HCT116 (cell line): ENCODE measurements at regions not wholly inside any gene's neighbourhood (a gene's known extent, or its start where the extent isn't known, plus 50 kb on each side); places are given as distances from the start of the nearest gene placed in this dataset.

Experiments used
- ATAC-seq: fragments of 200-7000 bp; cut with Tn5 transposase; 2 replicates; pipeline ENCODE4 v1.9.1; 2020; ENCODE audit warnings: mild to moderate bottlenecking, moderate library complexity
- BruUV-seq: library from RNA; stranded (reverse); fragments of 400-500 nt; replicated peaks from 2 replicates; lab custom pipeline; 2021; lab: Mats Ljungman, UMichigan
- CTCF ChIA-PET: fragments of 300-600 bp; sonication (Branson Sonifier 250); formaldehyde crosslinking; loops from one replicate; lab custom pipeline; 2021; ENCODE audit warnings: antibody characterized with exemption; lab: Charles Lee
- POLR2A ChIA-PET: fragments of 300-600, 350-600 bp; sonication (Branson Sonifier 250); formaldehyde crosslinking; loops from one replicate; lab custom pipeline; 2021; ENCODE audit warnings: antibody characterized with exemption; lab: Charles Lee
- RAD21 ChIA-PET, 2 experiments: fragments of 300-600 bp; sonication (Branson Sonifier 250); formaldehyde crosslinking; loops; one replicate each; lab custom pipeline; 2023; ENCODE audit warnings: low total read pairs in 2 of 2; ENCODE audit not compliant: uncharacterized antibody in 2 of 2, unreplicated experiment in 2 of 2, low non-redundant PET in 1 of 2; lab: Charles Lee
- DNase-seq: peaks from one replicate; pipeline ENCODE4 v3.0.0-alpha.2; 2010; ENCODE audit warnings: low read depth, low spot score
- H2AFZ ChIP-seq: fragments of 200-600 bp; shearing (Covaris generic), sonication (generic); 2 replicates; pipeline ENCODE4 v1.6.1; 2017; ENCODE audit warnings: low read depth, mixed run types, mixed read lengths, antibody characterized with exemption, low read length; ENCODE audit not compliant: poor library complexity, severe bottlenecking
- H3K27ac ChIP-seq: 2 replicates; pipeline ENCODE4 v1.5.1; 2012; ENCODE audit warnings: low read depth, low read length
- H3K27me3 ChIP-seq: fragments of 200-600 bp; sonication (generic); 2 replicates; pipeline ENCODE4 v1.6.1; 2016; ENCODE audit warnings: mixed run types, low read length, mixed read lengths; ENCODE audit not compliant: insufficient read depth
- H3K36me3 ChIP-seq, 2 experiments: fragments of 200-500 bp in 1 of 2; fragments of 200-600 bp in 1 of 2; sonication (Bioruptor generic) in 1 of 2; sonication (generic) in 1 of 2; 2 replicates each; pipeline versions ENCODE4 v1.5.1 to v1.6.1; 2014 to 2016; ENCODE audit warnings: low read length in 2 of 2, inconsistent platforms in 1 of 2, mixed read lengths in 1 of 2, mixed run types in 1 of 2; ENCODE audit not compliant: insufficient read depth in 2 of 2, control insufficient read depth in 1 of 2
- H3K4me1 ChIP-seq, 2 experiments: fragments of 200-600 bp in 1 of 2; sonication (generic) in 1 of 2; 2 replicates each; pipeline versions ENCODE4 v1.5.1 to v1.6.1; 2012 to 2017; ENCODE audit warnings: low read length in 2 of 2, inconsistent platforms in 1 of 2, mild to moderate bottlenecking in 1 of 2, mixed read lengths in 1 of 2, mixed run types in 1 of 2, moderate library complexity in 1 of 2; ENCODE audit not compliant: insufficient read depth in 2 of 2, control insufficient read depth in 1 of 2
- H3K4me2 ChIP-seq: fragments of 200-600 bp; sonication (generic); 2 replicates; pipeline ENCODE4 v1.6.1; 2017; ENCODE audit warnings: mixed run types, low read length, mixed read lengths
- H3K4me3 ChIP-seq, 2 experiments: fragments of 200-600 bp in 1 of 2; sonication (generic) in 1 of 2; replicated peaks in 1 of 2; 2 replicates each; pipeline ENCODE4 v1.5.1; 2011 to 2016; ENCODE audit warnings: low read length in 2 of 2, control low read depth in 1 of 2, low read depth in 1 of 2, mild to moderate bottlenecking in 1 of 2, mixed read lengths in 1 of 2, mixed run types in 1 of 2
- H3K79me2 ChIP-seq: fragments of 200-600 bp; sonication (generic); 2 replicates; pipeline ENCODE4 v1.6.1; 2017; ENCODE audit warnings: mild to moderate bottlenecking, mixed run types, low read length, moderate library complexity, mixed read lengths; ENCODE audit not compliant: insufficient read depth
- H3K9ac ChIP-seq: fragments of 200-600 bp; sonication (generic); 2 replicates; pipeline ENCODE4 v1.6.1; 2016; ENCODE audit warnings: low read length, mixed read lengths
- H3K9me2 ChIP-seq: fragments of 200-600 bp; sonication (generic), shearing (Covaris generic); 2 replicates; pipeline ENCODE4 v1.6.1; 2017; ENCODE audit warnings: mixed run types, mild to moderate bottlenecking, moderate library complexity; ENCODE audit not compliant: insufficient read depth
- H3K9me3 ChIP-seq, 2 experiments: fragments of 200-500 bp in 1 of 2; fragments of 200-600 bp in 1 of 2; sonication (Bioruptor generic) in 1 of 2; sonication (generic) in 1 of 2; 2 replicates each; pipeline ENCODE4 v1.6.1; 2014 to 2017; ENCODE audit warnings: low read length in 2 of 2, mixed read lengths in 2 of 2, inconsistent platforms in 1 of 2, low read depth in 1 of 2, mild to moderate bottlenecking in 1 of 2, mixed run types in 1 of 2, moderate library complexity in 1 of 2; ENCODE audit not compliant: control insufficient read depth in 1 of 2, insufficient read depth in 1 of 2
- H4K20me1 ChIP-seq: fragments of 200-600 bp; sonication (generic), shearing (Covaris generic); 2 replicates; pipeline ENCODE4 v1.6.1; 2017; ENCODE audit warnings: mixed run types, mild to moderate bottlenecking, moderate library complexity; ENCODE audit not compliant: insufficient read depth
- CEBPB ChIP-seq: IDR thresholded peaks from 2 replicates; pipeline ENCODE4 v1.6.1; 2012; ENCODE audit warnings: low read depth
- JUND ChIP-seq: IDR thresholded peaks from 2 replicates; pipeline ENCODE4 v1.6.1; 2012
- POLR2A ChIP-seq: IDR thresholded peaks from 2 replicates; pipeline ENCODE4 v1.7.0; 2011; ENCODE audit warnings: borderline replicate concordance; ENCODE audit not compliant: insufficient read depth, insufficient read length; ENCODE audit errors: extremely low read depth
- POLR2AphosphoS5 ChIP-seq: IDR thresholded peaks from 2 replicates; pipeline ENCODE4 v1.6.1; 2011; ENCODE audit warnings: mild to moderate bottlenecking, low read depth, low read length, moderate library complexity
- TCF7L2 ChIP-seq: IDR thresholded peaks from 2 replicates; pipeline ENCODE4 v1.7.0; 2011; ENCODE audit warnings: borderline replicate concordance, inconsistent platforms; ENCODE audit not compliant: insufficient read depth, insufficient read length; ENCODE audit errors: extremely low read depth
- intact Hi-C: fragments of 100-400 bp; cut with micrococcal nuclease; formaldehyde crosslinking; loops from 2 replicates; pipeline ENCODE4 v1.10.0; 2022
- TF ChIP-seq, protein P1 (sequence below): IDR thresholded peaks from 2 replicates; pipeline ENCODE4 v1.6.1; 2012
- TF ChIP-seq, protein P2 (sequence below): IDR thresholded peaks from 2 replicates; pipeline ENCODE4 v1.6.1; 2012; ENCODE audit warnings: low read depth
- TF ChIP-seq, protein P3 (sequence below): IDR thresholded peaks from 2 replicates; pipeline ENCODE4 v1.6.1; 2011; ENCODE audit warnings: mild to moderate bottlenecking, low read length, moderate library complexity; ENCODE audit not compliant: insufficient replicate concordance; ENCODE audit errors: extremely low read depth
- TF ChIP-seq, protein P4 (sequence below), 3 experiments: fragments of 200-600 bp in 1 of 3; sonication (generic) in 1 of 3; IDR thresholded peaks in 2 of 3; conservative IDR thresholded peaks in 1 of 3; 2 replicates each; pipeline ENCODE4 v1.5.1; 2012 to 2017; ENCODE audit warnings: low read depth in 2 of 3, low read length in 2 of 3, antibody characterized with exemption in 1 of 3, borderline replicate concordance in 1 of 3, control low read depth in 1 of 3, mild to moderate bottlenecking in 1 of 3, mixed read lengths in 1 of 3, mixed run types in 1 of 3, moderate library complexity in 1 of 3; ENCODE audit not compliant: insufficient read depth in 1 of 3
- TF ChIP-seq, protein P5 (sequence below): IDR thresholded peaks from 2 replicates; pipeline ENCODE4 v1.6.1; 2012

DNA sequence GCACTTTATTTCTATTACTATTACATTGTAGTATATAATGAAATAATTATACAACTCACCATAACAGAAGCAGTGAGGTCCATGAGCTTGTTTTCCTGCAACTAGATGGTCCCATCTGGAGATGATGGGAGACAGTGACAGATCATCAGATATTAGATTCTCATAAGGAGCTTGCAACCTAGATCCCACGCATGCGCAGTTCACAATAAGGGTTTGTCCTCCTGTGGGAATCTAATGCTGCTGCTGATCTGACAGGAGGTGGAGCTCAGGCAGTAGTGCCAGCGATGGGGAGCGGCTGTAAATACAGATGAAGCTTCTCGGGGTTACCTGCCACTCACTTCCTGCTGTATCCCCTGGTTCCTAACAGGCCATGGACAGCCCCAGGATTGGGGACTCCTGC lies 139.5 kb upstream of the TCF21 start (continued):
- TF ChIP-seq, protein P1, sequence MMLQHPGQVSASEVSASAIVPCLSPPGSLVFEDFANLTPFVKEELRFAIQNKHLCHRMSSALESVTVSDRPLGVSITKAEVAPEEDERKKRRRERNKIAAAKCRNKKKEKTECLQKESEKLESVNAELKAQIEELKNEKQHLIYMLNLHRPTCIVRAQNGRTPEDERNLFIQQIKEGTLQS: no peak
- no peak for TF ChIP-seq POLR2AphosphoS5

DNA sequence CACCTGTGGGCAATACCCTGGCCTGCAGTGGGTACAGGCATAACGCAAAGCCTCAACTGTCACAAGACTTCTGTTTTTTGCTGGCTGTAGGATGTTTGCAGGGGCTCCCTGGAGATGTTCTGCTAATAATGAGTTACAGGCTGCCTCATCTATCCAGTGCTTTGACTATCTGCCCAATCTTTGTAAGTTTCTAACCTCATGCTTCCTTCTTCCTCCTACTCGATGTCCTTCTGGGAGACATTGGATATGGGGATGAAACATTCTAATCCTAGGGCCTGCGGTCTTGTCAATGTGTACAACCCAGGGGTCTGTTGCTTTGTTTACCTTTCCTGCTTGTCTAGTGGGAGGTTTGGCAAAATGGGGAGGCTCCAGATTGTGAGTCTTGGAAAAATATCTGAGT lies 136.8 kb upstream of the TCF21 start:
- Histone ChIP-seq H3K9ac (no peak overlapping the region), H3K27me3 (no peaks in the 10 kb centered on the region), H3K27ac (no peak overlapping the region), H3K4me1 (peaks cover 0 to 5% of the 10 kb centered on the region in 2 experiments; a peak in 2 of 4 replicates), H3K79me2 (no peaks in the 10 kb centered on the region), H3K4me3 (no peak overlapping the region), H4K20me1 (no peaks in the 10 kb centered on the region), H3K9me3 (no peaks in the 10 kb centered on the region), H3K9me2 (no peaks in the 10 kb centered on the region)
- BruUV-seq: no TSS peak
- CTCF ChIA-PET: no interaction called here
- TF ChIP-seq, protein P2, sequence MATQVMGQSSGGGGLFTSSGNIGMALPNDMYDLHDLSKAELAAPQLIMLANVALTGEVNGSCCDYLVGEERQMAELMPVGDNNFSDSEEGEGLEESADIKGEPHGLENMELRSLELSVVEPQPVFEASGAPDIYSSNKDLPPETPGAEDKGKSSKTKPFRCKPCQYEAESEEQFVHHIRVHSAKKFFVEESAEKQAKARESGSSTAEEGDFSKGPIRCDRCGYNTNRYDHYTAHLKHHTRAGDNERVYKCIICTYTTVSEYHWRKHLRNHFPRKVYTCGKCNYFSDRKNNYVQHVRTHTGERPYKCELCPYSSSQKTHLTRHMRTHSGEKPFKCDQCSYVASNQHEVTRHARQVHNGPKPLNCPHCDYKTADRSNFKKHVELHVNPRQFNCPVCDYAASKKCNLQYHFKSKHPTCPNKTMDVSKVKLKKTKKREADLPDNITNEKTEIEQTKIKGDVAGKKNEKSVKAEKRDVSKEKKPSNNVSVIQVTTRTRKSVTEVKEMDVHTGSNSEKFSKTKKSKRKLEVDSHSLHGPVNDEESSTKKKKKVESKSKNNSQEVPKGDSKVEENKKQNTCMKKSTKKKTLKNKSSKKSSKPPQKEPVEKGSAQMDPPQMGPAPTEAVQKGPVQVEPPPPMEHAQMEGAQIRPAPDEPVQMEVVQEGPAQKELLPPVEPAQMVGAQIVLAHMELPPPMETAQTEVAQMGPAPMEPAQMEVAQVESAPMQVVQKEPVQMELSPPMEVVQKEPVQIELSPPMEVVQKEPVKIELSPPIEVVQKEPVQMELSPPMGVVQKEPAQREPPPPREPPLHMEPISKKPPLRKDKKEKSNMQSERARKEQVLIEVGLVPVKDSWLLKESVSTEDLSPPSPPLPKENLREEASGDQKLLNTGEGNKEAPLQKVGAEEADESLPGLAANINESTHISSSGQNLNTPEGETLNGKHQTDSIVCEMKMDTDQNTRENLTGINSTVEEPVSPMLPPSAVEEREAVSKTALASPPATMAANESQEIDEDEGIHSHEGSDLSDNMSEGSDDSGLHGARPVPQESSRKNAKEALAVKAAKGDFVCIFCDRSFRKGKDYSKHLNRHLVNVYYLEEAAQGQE: no peak
- no peak for TF ChIP-seq JUND
- TF ChIP-seq CEBPB: no peak
- TF ChIP-seq, protein P3, sequence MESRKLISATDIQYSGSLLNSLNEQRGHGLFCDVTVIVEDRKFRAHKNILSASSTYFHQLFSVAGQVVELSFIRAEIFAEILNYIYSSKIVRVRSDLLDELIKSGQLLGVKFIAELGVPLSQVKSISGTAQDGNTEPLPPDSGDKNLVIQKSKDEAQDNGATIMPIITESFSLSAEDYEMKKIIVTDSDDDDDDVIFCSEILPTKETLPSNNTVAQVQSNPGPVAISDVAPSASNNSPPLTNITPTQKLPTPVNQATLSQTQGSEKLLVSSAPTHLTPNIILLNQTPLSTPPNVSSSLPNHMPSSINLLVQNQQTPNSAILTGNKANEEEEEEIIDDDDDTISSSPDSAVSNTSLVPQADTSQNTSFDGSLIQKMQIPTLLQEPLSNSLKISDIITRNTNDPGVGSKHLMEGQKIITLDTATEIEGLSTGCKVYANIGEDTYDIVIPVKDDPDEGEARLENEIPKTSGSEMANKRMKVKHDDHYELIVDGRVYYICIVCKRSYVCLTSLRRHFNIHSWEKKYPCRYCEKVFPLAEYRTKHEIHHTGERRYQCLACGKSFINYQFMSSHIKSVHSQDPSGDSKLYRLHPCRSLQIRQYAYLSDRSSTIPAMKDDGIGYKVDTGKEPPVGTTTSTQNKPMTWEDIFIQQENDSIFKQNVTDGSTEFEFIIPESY: no peak
- TF ChIP-seq, protein P4, sequence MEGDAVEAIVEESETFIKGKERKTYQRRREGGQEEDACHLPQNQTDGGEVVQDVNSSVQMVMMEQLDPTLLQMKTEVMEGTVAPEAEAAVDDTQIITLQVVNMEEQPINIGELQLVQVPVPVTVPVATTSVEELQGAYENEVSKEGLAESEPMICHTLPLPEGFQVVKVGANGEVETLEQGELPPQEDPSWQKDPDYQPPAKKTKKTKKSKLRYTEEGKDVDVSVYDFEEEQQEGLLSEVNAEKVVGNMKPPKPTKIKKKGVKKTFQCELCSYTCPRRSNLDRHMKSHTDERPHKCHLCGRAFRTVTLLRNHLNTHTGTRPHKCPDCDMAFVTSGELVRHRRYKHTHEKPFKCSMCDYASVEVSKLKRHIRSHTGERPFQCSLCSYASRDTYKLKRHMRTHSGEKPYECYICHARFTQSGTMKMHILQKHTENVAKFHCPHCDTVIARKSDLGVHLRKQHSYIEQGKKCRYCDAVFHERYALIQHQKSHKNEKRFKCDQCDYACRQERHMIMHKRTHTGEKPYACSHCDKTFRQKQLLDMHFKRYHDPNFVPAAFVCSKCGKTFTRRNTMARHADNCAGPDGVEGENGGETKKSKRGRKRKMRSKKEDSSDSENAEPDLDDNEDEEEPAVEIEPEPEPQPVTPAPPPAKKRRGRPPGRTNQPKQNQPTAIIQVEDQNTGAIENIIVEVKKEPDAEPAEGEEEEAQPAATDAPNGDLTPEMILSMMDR (IDR thresholded peaks at IDR 0.05 in 2 of 3, conservative IDR thresholded peaks at IDR 0.05 in 1 of 3; ENCODE audit: borderline replicate concordance in 1 of 3, insufficient read depth in 1 of 3, low read depth in 2 of 3, low read length in 2 of 3): no peak
- TF ChIP-seq POLR2A: no peak
- no peak for TF ChIP-seq TCF7L2
- TF ChIP-seq, protein P5, sequence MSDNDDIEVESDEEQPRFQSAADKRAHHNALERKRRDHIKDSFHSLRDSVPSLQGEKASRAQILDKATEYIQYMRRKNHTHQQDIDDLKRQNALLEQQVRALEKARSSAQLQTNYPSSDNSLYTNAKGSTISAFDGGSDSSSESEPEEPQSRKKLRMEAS: no peak
- TF ChIP-seq, all 23 proteins: peak for 0
- intact Hi-C loops: no loop called here
- Histone ChIP-seq H3K36me3 (no peaks in the 10 kb centered on the region), H2AFZ (no peak overlapping the region), H3K4me2 (no peak overlapping the region)
- DNase-seq (no peak), ATAC-seq (no peak)
- ChIA-PET RAD21 (no interaction called here), POLR2A (no interaction called here)
